Effector memory CD4-positive, alpha-beta T cell (primary cell): ENCODE measurements at regions not wholly inside any gene's neighbourhood (a gene's known extent, or its start where the extent isn't known, plus 50 kb on each side); places are given as distances from the start of the nearest gene placed in this dataset.

Source experiments
- DNase-seq, 3 donors: peaks; one replicate each; pipeline ENCODE4 v3.0.0-alpha.2; 2020
- H3K27ac ChIP-seq: 2 replicates; pipeline ENCODE4 v1.7.0; 2013; ENCODE audit warnings: mild to moderate bottlenecking, low read length, moderate library complexity; ENCODE audit not compliant: insufficient read depth, poor library complexity, severe bottlenecking
- H3K27me3 ChIP-seq: replicated peaks from 2 replicates; pipeline ENCODE4 v1.7.0; 2013; ENCODE audit warnings: mild to moderate bottlenecking, low read length; ENCODE audit not compliant: insufficient read depth, control insufficient read depth, poor library complexity, severe bottlenecking
- H3K36me3 ChIP-seq: 2 replicates; pipeline ENCODE4 v1.7.0; 2013; ENCODE audit warnings: mild to moderate bottlenecking, low read length, moderate library complexity; ENCODE audit not compliant: control insufficient read depth, insufficient read depth
- H3K4me1 ChIP-seq: 2 replicates; pipeline ENCODE4 v1.7.0; 2013; ENCODE audit warnings: low read length, mild to moderate bottlenecking; ENCODE audit not compliant: control insufficient read depth, insufficient read depth, poor library complexity, severe bottlenecking
- H3K4me3 ChIP-seq: 2 replicates; pipeline ENCODE4 v1.7.0; 2013; ENCODE audit warnings: low read length, low read depth, mild to moderate bottlenecking; ENCODE audit not compliant: insufficient read depth, poor library complexity, severe bottlenecking
- H3K9me3 ChIP-seq: 2 replicates; pipeline ENCODE4 v1.7.0; 2013; ENCODE audit warnings: mild to moderate bottlenecking, low read length, moderate library complexity; ENCODE audit not compliant: control insufficient read depth

DNA sequence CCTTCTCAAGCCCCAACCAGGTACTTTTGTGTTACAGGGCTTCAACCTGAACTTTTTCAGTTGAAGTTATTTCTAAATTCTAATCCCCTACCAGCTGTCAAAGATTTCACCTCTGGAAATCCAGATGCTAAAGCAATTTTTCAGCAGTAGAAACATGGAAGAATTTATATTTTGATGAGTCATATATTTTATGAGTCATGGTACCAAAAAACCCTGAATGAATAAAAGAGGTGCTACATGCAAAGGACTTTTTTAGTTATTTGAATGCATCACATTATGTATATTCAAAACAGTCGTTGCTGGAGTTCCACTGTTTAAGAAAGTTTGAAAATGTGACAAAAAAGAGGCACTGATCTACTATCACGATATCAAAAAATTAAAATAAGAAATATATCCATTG, 96.0 kb upstream of the ZNF385D start:
- Histone ChIP-seq H3K4me1 (no peaks in the 10 kb centered on the region), H3K27ac (no peak overlapping the region), H3K27me3 (no peaks in the 10 kb centered on the region), H3K9me3 (no peaks in the 10 kb centered on the region), H3K4me3 (no peak overlapping the region), H3K36me3 (no peaks in the 10 kb centered on the region)
- no peak for DNase-seq

DNA sequence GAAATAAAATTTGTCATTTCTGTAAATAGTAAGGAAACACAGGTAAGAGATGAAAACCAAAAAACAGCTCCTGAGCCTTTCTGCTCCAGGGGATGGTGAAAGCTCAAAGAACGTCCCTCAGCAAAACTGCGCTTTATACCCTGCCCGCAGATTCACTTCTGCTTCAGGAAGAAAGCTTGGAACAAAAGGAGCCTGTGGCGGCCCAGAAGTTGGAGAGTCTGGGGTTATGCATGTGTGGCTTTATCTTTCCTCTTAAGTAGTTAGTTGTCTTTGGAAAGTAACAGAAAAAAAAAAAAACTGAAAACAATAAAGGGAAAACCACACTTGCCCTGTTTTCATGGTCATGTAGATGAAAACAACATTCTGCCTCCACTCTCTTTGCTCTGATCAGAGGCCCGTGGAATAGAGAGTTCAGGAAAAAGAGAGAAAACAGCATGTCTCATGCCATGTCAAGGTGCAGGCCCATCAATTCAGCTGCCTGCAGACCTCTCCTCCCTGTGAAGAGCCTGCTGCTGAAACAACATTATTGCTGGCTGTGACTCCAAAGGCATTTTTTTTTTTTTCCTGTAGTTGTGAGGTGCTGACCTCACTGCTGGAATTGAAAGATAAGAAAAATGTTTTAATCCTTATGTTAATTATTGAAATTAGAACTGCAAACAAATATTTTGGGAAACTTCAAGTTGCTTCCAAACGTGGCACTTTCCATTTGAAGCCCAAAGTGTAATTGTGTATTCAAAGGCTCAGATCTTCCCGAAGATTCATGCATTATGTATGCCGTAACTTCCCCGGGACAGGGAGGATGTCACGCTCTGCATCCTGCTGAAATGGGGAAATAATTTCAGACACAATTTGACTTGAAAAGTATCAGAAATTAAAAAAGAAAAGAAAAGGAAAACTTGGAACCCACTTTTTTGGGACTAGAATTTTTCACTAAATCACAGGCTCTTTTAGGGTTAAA, 108.4 kb upstream of the ZNF385D start:
- H3K27ac ChIP-seq, result no peak overlapping the region
- H3K27me3 ChIP-seq, result no peaks in the 10 kb centered on the region
- H3K4me1 ChIP-seq, result no peaks in the 10 kb centered on the region
- DNase-seq, result no peak
- H3K9me3 ChIP-seq, result no peaks in the 10 kb centered on the region
- H3K36me3 ChIP-seq, result no peaks in the 10 kb centered on the region
- H3K4me3 ChIP-seq, result no peak overlapping the region

DNA sequence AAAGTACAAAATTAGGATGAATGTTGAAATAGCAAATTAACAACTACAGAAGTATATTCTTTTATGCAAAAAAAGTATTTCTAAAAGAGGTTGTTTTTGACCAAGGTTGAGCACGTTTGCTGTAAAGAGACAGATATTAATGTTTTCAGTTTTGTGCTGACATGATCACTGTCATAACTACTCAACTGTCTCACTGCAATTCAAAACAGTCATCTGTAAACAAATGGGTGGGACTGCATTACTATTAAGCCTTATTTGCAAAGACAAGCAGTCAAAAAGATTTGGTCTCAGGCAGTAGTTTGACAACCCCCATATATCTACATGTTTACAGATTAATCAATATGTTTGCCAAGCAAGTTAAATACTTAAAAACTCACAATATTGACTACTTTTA, 109.1 kb upstream of the ZNF385D start:
- Histone ChIP-seq H3K4me3 (no peak overlapping the region), H3K4me1 (no peaks in the 10 kb centered on the region), H3K27ac (no peak overlapping the region), H3K36me3 (no peaks in the 10 kb centered on the region), H3K27me3 (no peaks in the 10 kb centered on the region), H3K9me3 (no peaks in the 10 kb centered on the region)
- DNase-seq, result no peak

DNA sequence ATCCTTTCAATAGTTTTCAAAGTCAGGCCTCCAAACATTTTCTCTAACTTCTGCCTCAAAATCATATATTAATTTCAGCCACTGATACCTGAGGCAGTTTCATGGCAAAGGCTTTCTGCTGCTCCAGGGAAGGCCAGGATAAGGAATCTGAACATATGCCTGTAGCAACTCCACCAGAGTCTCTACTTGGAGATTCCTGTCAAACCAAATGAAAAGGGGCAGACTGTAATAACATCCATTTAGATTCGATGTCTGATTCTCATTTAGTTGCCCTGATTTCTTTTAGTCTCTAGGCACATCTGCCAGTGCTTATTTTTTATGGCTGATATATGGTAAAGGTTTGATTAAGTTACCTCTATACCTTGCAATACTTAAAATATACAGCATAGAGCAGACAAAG, 109.6 kb upstream of the ZNF385D start:
- Histone ChIP-seq H3K9me3 (no peaks in the 10 kb centered on the region), H3K4me3 (no peak overlapping the region), H3K36me3 (no peaks in the 10 kb centered on the region), H3K27ac (no peak overlapping the region), H3K27me3 (no peaks in the 10 kb centered on the region), H3K4me1 (no peaks in the 10 kb centered on the region)
- no peak for DNase-seq

DNA sequence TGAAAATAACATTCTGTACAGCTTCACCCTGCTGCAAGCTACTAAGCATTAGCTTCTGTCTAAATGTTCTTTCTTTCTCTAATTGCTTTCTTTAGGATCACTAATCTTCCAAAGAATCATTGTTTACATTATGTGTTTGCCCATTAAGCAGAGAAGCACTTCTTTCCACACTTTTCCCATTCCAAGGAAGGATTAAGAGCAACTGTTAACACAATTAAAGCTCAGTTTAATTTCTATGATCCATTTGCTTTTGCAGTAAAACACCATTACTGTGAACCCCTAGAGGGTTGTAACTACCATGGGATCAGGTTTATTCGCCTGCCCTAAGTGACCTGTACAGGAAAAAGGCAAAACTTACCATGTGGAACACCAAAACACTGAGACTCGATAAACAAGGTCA, 125.8 kb upstream of the ZNF385D start:
- H3K27me3 ChIP-seq, result no peaks in the 10 kb centered on the region

DNA sequence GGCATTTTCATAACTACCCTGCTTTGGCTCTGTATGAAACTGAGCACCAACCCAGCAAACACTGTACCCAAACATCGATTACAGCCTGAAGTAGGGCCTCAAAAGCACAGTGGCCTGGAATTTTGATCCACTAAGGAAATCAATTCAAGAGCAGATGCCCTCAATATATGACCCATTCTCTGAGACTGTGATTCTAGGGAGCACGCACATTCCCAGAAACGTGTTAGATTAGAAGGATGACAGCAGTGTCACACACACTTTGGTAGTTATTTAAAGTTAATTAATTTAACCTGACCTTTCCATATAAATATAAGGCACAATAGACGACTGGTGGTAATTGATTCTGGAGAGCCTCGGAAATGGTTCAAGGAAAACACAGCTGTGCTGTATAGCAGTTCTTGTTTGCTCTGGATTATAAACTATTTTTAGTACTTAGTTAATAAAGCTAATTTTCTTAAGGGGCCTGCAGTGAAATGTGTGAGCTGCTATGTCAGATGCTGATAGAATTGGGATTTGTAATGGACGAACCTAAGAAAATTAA, 126.3 kb upstream of the ZNF385D start:
- Histone ChIP-seq H3K27ac (no peak overlapping the region), H3K36me3 (no peaks in the 10 kb centered on the region), H3K4me1 (no peaks in the 10 kb centered on the region), H3K27me3 (no peaks in the 10 kb centered on the region), H3K9me3 (no peaks in the 10 kb centered on the region), H3K4me3 (no peak overlapping the region)
- no peak for DNase-seq

More for the DNA sequence above, 125.8 kb upstream of the ZNF385D start:
- H3K4me3 ChIP-seq, result no peak overlapping the region
- H3K9me3 ChIP-seq, result no peaks in the 10 kb centered on the region
- no peak overlapping the region for H3K27ac ChIP-seq
- no peaks in the 10 kb centered on the region for H3K4me1 ChIP-seq
- no peak for DNase-seq
- no peaks in the 10 kb centered on the region for H3K36me3 ChIP-seq

DNA sequence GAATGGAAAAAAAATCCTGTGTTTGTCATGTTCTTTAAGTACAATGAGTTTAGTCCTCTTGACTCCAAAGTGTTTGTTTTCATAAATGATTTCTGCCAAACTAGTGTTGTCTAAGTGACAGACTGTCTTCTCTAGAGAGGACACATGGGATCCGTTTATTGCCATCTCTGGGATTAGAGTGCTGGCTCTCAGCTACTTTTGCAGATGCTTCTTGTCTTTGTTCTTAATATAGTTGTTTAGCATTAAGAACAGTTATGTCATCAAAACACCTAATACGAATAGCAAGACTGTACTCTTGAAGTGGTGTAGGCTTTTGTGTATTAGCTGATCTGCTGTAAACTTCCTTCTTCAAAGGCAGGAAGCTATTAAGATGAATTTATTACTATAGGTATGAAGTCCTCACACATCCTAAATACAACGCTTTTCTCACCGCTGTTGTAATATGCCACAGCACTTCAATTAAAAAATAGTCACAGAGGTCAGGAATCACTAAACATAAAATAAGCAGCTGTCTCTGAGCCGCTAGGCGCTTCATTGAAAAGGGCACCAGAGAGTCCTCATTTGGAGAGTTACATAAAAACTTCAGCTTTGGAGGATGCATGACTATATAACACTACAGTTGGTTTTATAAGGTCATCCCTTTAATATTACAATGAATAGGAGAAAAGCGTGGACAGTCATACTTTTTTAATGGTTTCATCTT, 128.3 kb upstream of the ZNF385D start:
- no peaks in the 10 kb centered on the region for H3K27me3 ChIP-seq
- H3K9me3 ChIP-seq, result no peaks in the 10 kb centered on the region
- H3K4me3 ChIP-seq, result no peak overlapping the region
- no peaks in the 10 kb centered on the region for H3K4me1 ChIP-seq
- no peak overlapping the region for H3K27ac ChIP-seq
- no peak for DNase-seq
- H3K36me3 ChIP-seq, result no peaks in the 10 kb centered on the region

DNA sequence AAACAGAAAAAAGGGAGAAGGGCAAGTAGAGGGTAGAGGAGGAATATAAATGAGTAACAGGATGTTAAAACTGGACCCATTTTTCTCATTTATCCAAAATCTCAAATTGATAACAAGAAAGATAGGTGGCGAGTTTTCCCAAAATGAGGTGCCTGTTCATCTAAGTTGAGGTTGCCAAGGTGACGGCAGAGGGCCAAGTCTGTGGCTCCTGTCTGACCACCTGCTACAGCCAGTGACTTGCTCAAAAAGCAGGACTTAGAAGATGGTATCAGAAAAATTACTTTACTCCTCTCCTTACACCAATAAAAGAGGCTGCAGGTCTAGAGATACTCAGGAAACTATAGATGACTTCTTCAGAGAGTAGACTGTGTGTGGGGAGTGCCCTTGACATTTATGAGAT, 137.6 kb upstream of the ZNF385D start:
- Histone ChIP-seq H3K36me3 (no peaks in the 10 kb centered on the region), H3K4me1 (no peaks in the 10 kb centered on the region), H3K4me3 (no peak overlapping the region), H3K27ac (no peak overlapping the region), H3K9me3 (no peaks in the 10 kb centered on the region), H3K27me3 (no peaks in the 10 kb centered on the region)
- no peak for DNase-seq

DNA sequence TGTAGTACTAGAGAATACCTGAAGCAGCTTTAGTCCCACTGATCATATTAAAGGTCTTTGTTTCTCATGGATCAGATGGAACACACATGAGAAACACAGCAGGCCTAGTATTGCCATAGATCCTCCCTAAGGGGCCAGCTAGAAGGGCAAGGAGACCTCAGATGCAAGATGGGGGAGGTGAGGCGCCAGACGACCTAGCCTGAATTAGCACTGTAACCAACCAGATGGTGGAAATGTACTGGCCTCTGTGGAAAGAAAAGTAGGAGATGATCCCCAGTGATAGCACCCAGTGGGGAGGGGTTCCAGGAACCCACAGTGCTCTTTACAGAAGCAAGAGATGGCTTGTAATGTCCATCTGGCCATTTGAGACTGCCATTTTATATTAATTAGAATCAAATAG, 138.2 kb upstream of the ZNF385D start:
- no peaks in the 10 kb centered on the region for H3K36me3 ChIP-seq
- no peaks in the 10 kb centered on the region for H3K27me3 ChIP-seq
- no peak for DNase-seq
- no peaks in the 10 kb centered on the region for H3K9me3 ChIP-seq
- no peak overlapping the region for H3K4me3 ChIP-seq
- H3K4me1 ChIP-seq, result no peaks in the 10 kb centered on the region
- H3K27ac ChIP-seq, result no peak overlapping the region

DNA sequence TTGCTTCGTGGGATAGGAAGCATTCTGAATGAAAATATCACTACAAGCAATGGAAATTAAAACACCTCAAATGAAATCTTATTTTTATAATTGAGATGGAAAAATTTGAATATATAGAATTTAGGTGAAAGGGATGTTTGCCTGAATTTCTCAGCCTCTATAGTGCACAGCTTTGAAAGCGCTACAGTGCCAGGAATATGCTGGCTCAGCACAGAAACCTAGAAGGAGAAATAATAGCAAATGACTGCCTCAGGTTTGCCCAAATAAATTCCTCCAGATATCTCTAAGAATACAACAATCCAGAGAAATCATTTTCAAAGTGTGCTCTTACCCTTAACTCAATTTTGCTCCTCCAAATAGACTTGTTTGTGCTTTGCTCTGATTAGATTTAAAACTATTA, 141.1 kb upstream of the ZNF385D start:
- H3K4me3 ChIP-seq, result no peak overlapping the region
- H3K27me3 ChIP-seq, result no peaks in the 10 kb centered on the region
- no peak for DNase-seq
- H3K4me1 ChIP-seq, result no peaks in the 10 kb centered on the region
- H3K36me3 ChIP-seq, result no peaks in the 10 kb centered on the region
- H3K27ac ChIP-seq, result no peak overlapping the region
- no peaks in the 10 kb centered on the region for H3K9me3 ChIP-seq
